ENCODE measurements at regions not wholly inside any gene's neighbourhood (a gene's known extent, or its start where the extent isn't known, plus 50 kb on each side); places are given as distances from the start of the nearest gene placed in this dataset.

DNA sequence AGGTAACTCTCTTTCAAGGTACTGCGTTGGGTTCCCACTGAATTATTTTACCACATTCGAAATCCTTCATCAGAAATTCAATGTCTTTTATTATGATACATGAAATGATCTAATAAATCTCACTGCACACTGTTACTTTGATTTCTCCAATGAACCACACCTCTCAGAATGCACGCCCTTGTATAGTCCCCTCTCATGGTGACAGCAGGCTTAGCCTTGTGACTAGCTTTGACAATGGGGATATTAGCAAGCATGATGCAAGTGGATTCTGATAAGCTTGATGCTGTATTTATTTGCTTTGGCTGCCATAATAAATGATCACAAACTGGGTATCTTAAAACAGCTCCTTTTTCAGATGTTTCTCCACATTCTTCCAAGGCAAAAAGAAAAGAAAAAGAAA, 100.4 kb upstream of the ETV6 start (continued):
- TF ChIP-seq, protein P1, sequence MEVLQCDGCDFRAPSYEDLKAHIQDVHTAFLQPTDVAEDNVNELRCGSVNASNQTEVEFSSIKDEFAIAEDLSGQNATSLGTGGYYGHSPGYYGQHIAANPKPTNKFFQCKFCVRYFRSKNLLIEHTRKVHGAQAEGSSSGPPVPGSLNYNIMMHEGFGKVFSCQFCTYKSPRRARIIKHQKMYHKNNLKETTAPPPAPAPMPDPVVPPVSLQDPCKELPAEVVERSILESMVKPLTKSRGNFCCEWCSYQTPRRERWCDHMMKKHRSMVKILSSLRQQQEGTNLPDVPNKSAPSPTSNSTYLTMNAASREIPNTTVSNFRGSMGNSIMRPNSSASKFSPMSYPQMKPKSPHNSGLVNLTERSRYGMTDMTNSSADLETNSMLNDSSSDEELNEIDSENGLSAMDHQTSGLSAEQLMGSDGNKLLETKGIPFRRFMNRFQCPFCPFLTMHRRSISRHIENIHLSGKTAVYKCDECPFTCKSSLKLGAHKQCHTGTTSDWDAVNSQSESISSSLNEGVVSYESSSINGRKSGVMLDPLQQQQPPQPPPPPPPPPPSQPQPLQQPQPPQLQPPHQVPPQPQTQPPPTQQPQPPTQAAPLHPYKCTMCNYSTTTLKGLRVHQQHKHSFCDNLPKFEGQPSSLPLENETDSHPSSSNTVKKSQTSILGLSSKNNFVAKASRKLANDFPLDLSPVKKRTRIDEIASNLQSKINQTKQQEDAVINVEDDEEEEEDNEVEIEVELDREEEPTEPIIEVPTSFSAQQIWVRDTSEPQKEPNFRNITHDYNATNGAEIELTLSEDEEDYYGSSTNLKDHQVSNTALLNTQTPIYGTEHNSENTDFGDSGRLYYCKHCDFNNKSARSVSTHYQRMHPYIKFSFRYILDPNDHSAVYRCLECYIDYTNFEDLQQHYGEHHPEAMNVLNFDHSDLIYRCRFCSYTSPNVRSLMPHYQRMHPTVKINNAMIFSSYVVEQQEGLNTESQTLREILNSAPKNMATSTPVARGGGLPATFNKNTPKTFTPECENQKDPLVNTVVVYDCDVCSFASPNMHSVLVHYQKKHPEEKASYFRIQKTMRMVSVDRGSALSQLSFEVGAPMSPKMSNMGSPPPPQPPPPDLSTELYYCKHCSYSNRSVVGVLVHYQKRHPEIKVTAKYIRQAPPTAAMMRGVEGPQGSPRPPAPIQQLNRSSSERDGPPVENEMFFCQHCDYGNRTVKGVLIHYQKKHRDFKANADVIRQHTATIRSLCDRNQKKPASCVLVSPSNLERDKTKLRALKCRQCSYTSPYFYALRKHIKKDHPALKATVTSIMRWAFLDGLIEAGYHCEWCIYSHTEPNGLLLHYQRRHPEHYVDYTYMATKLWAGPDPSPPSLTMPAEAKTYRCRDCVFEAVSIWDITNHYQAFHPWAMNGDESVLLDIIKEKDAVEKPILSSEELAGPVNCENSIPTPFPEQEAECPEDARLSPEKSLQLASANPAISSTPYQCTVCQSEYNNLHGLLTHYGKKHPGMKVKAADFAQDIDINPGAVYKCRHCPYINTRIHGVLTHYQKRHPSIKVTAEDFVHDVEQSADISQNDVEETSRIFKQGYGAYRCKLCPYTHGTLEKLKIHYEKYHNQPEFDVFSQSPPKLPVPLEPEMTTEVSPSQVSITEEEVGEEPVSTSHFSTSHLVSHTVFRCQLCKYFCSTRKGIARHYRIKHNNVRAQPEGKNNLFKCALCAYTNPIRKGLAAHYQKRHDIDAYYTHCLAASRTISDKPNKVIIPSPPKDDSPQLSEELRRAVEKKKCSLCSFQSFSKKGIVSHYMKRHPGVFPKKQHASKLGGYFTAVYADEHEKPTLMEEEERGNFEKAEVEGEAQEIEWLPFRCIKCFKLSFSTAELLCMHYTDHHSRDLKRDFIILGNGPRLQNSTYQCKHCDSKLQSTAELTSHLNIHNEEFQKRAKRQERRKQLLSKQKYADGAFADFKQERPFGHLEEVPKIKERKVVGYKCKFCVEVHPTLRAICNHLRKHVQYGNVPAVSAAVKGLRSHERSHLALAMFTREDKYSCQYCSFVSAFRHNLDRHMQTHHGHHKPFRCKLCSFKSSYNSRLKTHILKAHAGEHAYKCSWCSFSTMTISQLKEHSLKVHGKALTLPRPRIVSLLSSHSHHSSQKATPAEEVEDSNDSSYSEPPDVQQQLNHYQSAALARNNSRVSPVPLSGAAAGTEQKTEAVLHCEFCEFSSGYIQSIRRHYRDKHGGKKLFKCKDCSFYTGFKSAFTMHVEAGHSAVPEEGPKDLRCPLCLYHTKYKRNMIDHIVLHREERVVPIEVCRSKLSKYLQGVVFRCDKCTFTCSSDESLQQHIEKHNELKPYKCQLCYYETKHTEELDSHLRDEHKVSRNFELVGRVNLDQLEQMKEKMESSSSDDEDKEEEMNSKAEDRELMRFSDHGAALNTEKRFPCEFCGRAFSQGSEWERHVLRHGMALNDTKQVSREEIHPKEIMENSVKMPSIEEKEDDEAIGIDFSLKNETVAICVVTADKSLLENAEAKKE (CRISPR knock-in tag; IDR thresholded peaks at IDR 0.05): no peak
- TF ChIP-seq EZH2phosphoT487 (IDR thresholded peaks at IDR 0.05; ENCODE audit: unreplicated experiment) (no peak), ZNF331 (CRISPR knock-in tag; IDR thresholded peaks at IDR 0.05; ENCODE audit: low read depth) (no peak), ZNF114 (CRISPR knock-in tag; IDR thresholded peaks at IDR 0.05) (no peak)

DNA sequence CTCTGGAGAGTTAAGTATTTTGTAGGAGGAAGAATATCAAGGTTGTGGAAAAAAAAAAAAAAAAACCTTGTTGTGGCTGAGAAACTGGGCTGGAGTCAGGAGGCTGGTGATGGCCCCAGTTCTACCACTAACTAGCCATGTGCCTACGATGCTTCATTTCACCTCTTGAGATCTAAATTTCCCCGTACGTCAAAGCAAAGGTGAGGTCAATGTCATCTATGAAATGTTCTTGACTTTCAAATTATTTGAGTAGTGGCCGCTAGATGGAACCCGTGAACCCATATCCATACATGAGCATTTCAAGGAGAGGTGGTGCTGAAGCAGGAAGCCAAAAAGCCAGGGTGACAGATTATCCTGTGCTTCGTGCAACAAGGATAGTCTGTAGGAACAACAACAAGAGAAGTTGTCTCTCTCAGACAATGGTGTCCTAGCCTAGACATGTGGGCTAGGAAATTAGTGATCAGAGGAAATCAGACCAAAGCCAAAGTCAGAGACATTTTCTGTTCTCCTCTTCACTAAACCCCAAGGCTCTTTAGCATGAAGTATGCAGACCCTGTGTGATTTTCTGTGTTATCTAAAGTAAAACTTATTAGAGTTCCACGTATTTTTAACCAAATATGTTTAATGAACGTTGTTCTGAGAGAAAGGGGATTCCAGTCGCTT, 95.5 kb upstream of the ETV6 start:
- H3K9me3 Mint-ChIP-seq: no peaks in the 10 kb centered on the region

More for the DNA sequence above, 95.5 kb upstream of the ETV6 start:
- Mint-ChIP-seq H3K4me1 (peaks cover 10% of the 10 kb centered on the region; the same call in 2 of the 3 replicates), H3K4me3 (no peak overlapping the region), H3K27me3 (ENCODE audit: insufficient read depth, low read depth, poor library complexity) (peaks cover 4% of the 10 kb centered on the region), H3K36me3 (ENCODE audit: low read depth) (no peaks in the 10 kb centered on the region), H3K27ac (no peak overlapping the region)
- H3K4me1 ChIP-seq (ENCODE audit: insufficient read depth): no peaks in the 10 kb centered on the region
- no peak overlapping the region for H3K4me3 ChIP-seq
- no peaks in the 10 kb centered on the region for H3K27me3 ChIP-seq (ENCODE audit: insufficient read depth)
- peak; percentile 86 for ATAC-seq
- 0 out of 2 replicates have a peak overlapping the region, but pooled peaks have one; percentile 5 for H2AFZ ChIP-seq
- TF ChIP-seq, protein P2, sequence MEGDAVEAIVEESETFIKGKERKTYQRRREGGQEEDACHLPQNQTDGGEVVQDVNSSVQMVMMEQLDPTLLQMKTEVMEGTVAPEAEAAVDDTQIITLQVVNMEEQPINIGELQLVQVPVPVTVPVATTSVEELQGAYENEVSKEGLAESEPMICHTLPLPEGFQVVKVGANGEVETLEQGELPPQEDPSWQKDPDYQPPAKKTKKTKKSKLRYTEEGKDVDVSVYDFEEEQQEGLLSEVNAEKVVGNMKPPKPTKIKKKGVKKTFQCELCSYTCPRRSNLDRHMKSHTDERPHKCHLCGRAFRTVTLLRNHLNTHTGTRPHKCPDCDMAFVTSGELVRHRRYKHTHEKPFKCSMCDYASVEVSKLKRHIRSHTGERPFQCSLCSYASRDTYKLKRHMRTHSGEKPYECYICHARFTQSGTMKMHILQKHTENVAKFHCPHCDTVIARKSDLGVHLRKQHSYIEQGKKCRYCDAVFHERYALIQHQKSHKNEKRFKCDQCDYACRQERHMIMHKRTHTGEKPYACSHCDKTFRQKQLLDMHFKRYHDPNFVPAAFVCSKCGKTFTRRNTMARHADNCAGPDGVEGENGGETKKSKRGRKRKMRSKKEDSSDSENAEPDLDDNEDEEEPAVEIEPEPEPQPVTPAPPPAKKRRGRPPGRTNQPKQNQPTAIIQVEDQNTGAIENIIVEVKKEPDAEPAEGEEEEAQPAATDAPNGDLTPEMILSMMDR (conservative IDR thresholded peaks at IDR 0.05; ENCODE audit: low read depth in 2 of 2): peak; percentile 71 to 77
- TF ChIP-seq POLR2AphosphoS5 (IDR thresholded peaks at IDR 0.05; ENCODE audit: low read depth): no peak
- no peaks in the 10 kb centered on the region; the same call in 1 of the 2 replicates for H4K20me1 ChIP-seq (replicated peaks; ENCODE audit: insufficient read depth)
- no peaks in the 10 kb centered on the region for H3K79me2 ChIP-seq (replicated peaks; ENCODE audit: insufficient read depth)
- H3F3A ChIP-seq (replicated peaks; ENCODE audit: low read depth): no peaks in the 10 kb centered on the region
- H3K4me2 ChIP-seq: no peak overlapping the region
- peak; percentile 88 for DNase-seq (ENCODE audit: low spot score)
- no peaks in the 10 kb centered on the region for H3K9me2 ChIP-seq (ENCODE audit: insufficient read depth)
- H3K27ac ChIP-seq (ENCODE audit: low read depth): no peak overlapping the region
- no peaks in the 10 kb centered on the region for H3K36me3 ChIP-seq (ENCODE audit: insufficient read depth)
